ENCODE measurements at regions not wholly inside any gene's neighbourhood (a gene's known extent, or its start where the extent isn't known, plus 50 kb on each side); places are given as distances from the start of the nearest gene placed in this dataset.

DNA sequence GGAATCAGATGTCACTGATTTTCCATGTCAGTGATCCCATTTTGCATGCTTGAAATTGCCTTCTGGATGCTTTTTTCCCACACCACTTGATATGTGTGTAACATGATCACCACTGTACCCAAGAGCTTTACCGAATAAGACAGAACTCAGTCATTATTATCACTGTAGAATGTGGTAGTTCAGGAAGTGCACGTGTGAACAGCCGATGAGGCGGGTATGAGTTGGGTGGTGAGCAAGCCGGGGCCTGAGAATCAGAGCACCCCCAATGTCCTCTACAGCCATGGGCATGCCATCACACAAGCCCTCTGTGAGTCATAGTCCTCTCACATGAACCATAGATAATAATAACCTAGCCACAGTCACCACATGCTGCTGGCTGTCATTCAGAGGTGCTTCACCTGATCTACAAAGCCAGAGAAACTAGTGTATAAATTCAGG lies 470.8 kb downstream of the SOX2 start:
- H3K4me3 ChIP-seq (ENCODE audit: low read depth, low read length) = no peak overlapping the region
- TF ChIP-seq, protein P1, sequence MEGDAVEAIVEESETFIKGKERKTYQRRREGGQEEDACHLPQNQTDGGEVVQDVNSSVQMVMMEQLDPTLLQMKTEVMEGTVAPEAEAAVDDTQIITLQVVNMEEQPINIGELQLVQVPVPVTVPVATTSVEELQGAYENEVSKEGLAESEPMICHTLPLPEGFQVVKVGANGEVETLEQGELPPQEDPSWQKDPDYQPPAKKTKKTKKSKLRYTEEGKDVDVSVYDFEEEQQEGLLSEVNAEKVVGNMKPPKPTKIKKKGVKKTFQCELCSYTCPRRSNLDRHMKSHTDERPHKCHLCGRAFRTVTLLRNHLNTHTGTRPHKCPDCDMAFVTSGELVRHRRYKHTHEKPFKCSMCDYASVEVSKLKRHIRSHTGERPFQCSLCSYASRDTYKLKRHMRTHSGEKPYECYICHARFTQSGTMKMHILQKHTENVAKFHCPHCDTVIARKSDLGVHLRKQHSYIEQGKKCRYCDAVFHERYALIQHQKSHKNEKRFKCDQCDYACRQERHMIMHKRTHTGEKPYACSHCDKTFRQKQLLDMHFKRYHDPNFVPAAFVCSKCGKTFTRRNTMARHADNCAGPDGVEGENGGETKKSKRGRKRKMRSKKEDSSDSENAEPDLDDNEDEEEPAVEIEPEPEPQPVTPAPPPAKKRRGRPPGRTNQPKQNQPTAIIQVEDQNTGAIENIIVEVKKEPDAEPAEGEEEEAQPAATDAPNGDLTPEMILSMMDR (IDR thresholded peaks at IDR 0.05; ENCODE audit: insufficient read depth, low read depth, low read length) = no peak
- DNase-seq (ENCODE audit: low read depth) = no peak

DNA sequence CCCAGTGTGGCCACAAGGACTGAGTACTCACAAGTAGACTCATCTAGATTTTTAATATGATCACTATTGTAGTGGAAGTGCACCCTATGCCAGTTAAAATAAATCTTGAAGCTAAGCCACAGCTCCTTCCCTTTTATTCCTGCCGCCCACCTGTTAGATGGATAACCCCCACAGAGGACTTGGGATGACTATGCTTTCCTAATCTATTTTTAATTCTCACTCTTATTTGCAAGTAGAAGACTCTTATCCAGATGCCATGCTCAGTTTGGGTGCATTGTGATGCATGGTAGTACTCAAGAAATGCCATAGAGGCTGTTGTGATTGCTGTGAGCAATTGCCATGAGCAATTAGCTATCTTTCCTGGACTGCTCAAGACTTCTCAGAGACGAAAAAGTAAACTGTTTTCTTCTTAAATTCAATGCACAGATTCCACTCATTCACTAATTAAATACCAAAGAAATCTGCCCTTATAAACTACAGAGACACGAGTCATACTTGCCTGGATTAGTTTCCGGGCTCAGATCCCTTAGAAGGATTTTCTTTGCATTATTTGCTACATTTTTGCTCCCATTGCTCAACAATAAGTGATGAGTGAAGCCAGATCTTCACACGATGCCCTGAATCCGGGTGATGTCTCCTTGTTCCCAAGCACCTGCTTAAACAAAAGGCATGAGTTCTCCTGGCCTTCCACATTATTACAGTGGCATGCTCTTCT lies 472.1 kb downstream of the SOX2 start:
- H3K4me3 ChIP-seq (ENCODE audit: low read depth, low read length) = no peak overlapping the region
- no peak for DNase-seq (ENCODE audit: low read depth)
- TF ChIP-seq, protein P1 (IDR thresholded peaks at IDR 0.05; ENCODE audit: insufficient read depth, low read depth, low read length) = no peak

DNA sequence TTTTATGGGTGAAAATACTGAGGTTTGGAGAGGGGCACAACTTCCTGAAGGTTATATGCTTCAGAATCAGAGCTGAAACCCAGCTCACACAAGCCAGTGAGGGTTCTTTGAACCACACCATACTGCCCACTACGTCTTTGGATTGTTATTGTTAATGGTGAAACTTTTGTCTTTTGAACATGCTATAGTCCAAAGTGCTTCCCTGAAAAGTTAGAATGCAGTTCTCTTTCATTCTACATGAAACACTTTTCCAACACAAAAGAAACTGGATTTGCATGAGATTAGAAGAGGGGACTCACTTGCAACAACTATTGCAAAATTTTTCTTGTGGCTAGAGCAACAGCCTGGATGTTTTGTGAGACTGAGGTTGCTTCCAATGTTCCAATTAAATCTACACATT lies 473.6 kb downstream of the SOX2 start:
- DNase-seq (ENCODE audit: low read depth) = no peak
- H3K4me3 ChIP-seq (ENCODE audit: low read depth, low read length) = no peak overlapping the region
- TF ChIP-seq, protein P1 (IDR thresholded peaks at IDR 0.05; ENCODE audit: insufficient read depth, low read depth, low read length) = no peak

GRCh38 chr3:182190056-182190455 lies 478.3 kb downstream of the SOX2 start:
- TF ChIP-seq, protein P1 (IDR thresholded peaks at IDR 0.05; ENCODE audit: insufficient read depth, low read depth, low read length) = no peak
- DNase-seq (ENCODE audit: low read depth) = no peak
- H3K4me3 ChIP-seq (ENCODE audit: low read depth, low read length) = no peak overlapping the region

- no peak overlapping the region for H3K4me3 ChIP-seq (ENCODE audit: low read depth, low read length)
- no peak for DNase-seq (ENCODE audit: low read depth)
- TF ChIP-seq, protein P1 (IDR thresholded peaks at IDR 0.05; ENCODE audit: insufficient read depth, low read depth, low read length) = no peak
Measured at GRCh38 chr3:182198345-182198744, 486.6 kb downstream of the SOX2 start.

DNA sequence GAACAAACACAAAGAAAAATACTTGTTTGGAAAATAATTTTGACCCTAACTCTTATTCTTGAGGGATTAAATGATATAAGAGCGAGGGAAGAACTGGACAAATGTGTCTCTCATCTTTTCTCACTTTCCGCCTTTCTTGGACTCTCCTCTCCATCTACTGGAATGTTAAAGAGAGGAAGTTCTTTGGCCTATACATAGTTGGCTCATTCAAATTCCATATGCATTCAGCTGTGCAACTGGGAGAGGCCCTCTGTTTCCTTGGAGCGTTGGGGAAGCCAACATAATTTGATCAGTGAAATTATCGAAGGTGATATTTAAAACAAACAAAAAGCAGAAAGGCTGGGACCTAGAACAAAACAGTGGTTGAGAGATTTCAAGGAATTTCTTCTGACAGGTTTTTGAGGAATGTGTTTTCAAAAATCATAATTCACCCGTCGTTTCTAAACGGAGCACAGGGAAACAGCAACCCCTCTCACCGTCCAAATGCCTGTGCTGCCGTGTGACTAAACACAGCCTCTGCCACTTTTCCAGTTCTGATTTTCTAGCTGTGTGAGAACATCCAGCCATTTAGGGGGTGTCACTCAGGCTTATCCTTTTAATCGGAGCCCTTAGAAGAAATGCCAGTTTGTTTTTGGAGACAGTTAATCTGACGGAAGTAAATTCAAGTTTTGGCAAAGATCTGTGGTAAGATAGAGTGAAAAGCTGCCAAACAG lies 489.9 kb downstream of the SOX2 start:
- H3K4me3 ChIP-seq (ENCODE audit: low read depth, low read length) = no peak overlapping the region
- TF ChIP-seq, protein P1 (IDR thresholded peaks at IDR 0.05; ENCODE audit: insufficient read depth, low read depth, low read length) = no peak

More for the DNA sequence above, 489.9 kb downstream of the SOX2 start:
- no peak for DNase-seq (ENCODE audit: low read depth)

All from fibroblast of villous mesenchyme (primary cell).